Superior temporal gyrus (tissue), 1 donor: ENCODE measurements at regions not wholly inside any gene's neighbourhood (a gene's known extent, or its start where the extent isn't known, plus 50 kb on each side); places are given as distances from the start of the nearest gene placed in this dataset.
A peak's percentile ranks its signal among the peaks of the same experiment; 100 is the strongest.

Source experiments
- DNase-seq: peaks from one replicate; pipeline ENCODE4 v3.0.0-alpha.2; 2016; ENCODE audit errors: extremely low spot score

- DNase-seq, result no peak
Measured at GRCh38 chr19:31555634-31556215, 206.5 kb upstream of the TSHZ3 start.

- DNase-seq, result no peak
Measured at GRCh38 chr19:31559494-31559893, 210.3 kb upstream of the TSHZ3 start.

GRCh38 chr19:31560086-31561060 is 211.1 kb upstream of the TSHZ3 start:
- DNase-seq, result no peak

GRCh38 chr19:31562966-31563612 is 213.9 kb upstream of the TSHZ3 start:
- no peak for DNase-seq

GRCh38 chr19:31567776-31568175 is 218.5 kb upstream of the TSHZ3 start:
- no peak for DNase-seq

GRCh38 chr19:31568724-31569123 is 219.5 kb upstream of the TSHZ3 start:
- no peak for DNase-seq

- DNase-seq, result no peak
Measured at GRCh38 chr19:31570718-31571117, 221.5 kb upstream of the TSHZ3 start.

- no peak for DNase-seq
Measured at GRCh38 chr19:31572102-31572975, 223.1 kb upstream of the TSHZ3 start.

- no peak for DNase-seq
Measured at GRCh38 chr19:31572976-31573298, 223.7 kb upstream of the TSHZ3 start.

GRCh38 chr19:31574251-31574973 is 225.2 kb upstream of the TSHZ3 start:
- DNase-seq, result no peak

GRCh38 chr19:31575846-31576335 is 226.7 kb upstream of the TSHZ3 start:
- DNase-seq, result no peak

- DNase-seq, result no peak
Measured at GRCh38 chr19:31578326-31578725, 229.1 kb upstream of the TSHZ3 start.

GRCh38 chr19:31583148-31583547 is 233.9 kb upstream of the TSHZ3 start:
- no peak for DNase-seq

- DNase-seq, result no peak
Measured at GRCh38 chr19:31586282-31586681, 237.0 kb upstream of the TSHZ3 start.

GRCh38 chr19:31589109-31589508 is 239.9 kb upstream of the TSHZ3 start:
- no peak for DNase-seq

GRCh38 chr19:31591258-31591657 is 242.0 kb upstream of the TSHZ3 start:
- no peak for DNase-seq

GRCh38 chr19:31592456-31592855 is 243.2 kb upstream of the TSHZ3 start:
- no peak for DNase-seq

- DNase-seq, result no peak
Measured at GRCh38 chr19:31594701-31595100, 245.5 kb upstream of the TSHZ3 start.

- peak; percentile 25 for DNase-seq
Measured at GRCh38 chr19:31595521-31595920, 246.3 kb upstream of the TSHZ3 start.

GRCh38 chr19:31596751-31597150 is 247.5 kb upstream of the TSHZ3 start:
- no peak for DNase-seq

- no peak for DNase-seq
Measured at GRCh38 chr19:31597616-31598015, 248.4 kb upstream of the TSHZ3 start.
